ENCODE measurements at regions not wholly inside any gene's neighbourhood (a gene's known extent, or its start where the extent isn't known, plus 50 kb on each side); places are given as distances from the start of the nearest gene placed in this dataset.

DNA sequence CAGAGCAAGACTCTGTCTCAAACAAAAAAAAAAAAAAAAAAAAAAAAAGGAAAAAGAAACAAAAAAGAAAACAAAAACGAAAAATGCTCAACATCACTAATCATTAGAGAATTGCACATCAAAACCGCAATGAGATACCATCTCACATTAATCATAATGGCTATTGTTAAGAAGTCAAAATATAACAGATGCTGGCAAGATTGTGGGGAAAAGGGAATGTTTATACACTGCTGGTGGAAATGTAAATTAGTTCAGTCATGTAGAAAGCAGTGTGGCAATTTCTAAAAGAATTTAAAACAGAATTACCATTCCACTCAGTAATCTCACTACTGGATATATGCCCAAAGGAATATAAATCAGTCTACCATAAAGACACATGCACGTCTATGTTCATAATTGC, 50.4 kb upstream of the PRR16 start:
- no peak for DNase-seq (ENCODE audit: low spot score)
